Mesenchymal stem cell (in vitro differentiated cells and primary cell): ENCODE measurements at regions not wholly inside any gene's neighbourhood (a gene's known extent, or its start where the extent isn't known, plus 50 kb on each side); places are given as distances from the start of the nearest gene placed in this dataset.

Source experiments
- DNase-seq: peaks from one replicate; pipeline ENCODE4 v3.0.0-alpha.2; 2013
- H2AFZ ChIP-seq: one replicate; pipeline ENCODE4 v1.6.1; 2013; ENCODE audit warnings: low read depth, mild to moderate bottlenecking, control low read depth, inconsistent platforms, low read length, moderate library complexity
- H2AK5ac ChIP-seq: 2 replicates; pipeline ENCODE4 v1.6.1; 2013; ENCODE audit warnings: low read length, moderate library complexity, mild to moderate bottlenecking, inconsistent platforms; ENCODE audit not compliant: severe bottlenecking
- H2BK120ac ChIP-seq: one replicate; pipeline ENCODE4 v1.6.1; 2013; ENCODE audit warnings: low read depth, mild to moderate bottlenecking, inconsistent platforms, low read length, moderate library complexity
- H2BK12ac ChIP-seq, 2 experiments: one replicate each; pipeline ENCODE4 v1.6.1; 2013; ENCODE audit warnings: inconsistent platforms in 2 of 2, low read length in 2 of 2, mild to moderate bottlenecking in 2 of 2, moderate library complexity in 2 of 2, control low read depth in 1 of 2
- H2BK15ac ChIP-seq: one replicate; pipeline ENCODE4 v1.6.1; 2013; ENCODE audit warnings: mild to moderate bottlenecking, low read depth, inconsistent platforms; ENCODE audit not compliant: poor library complexity, severe bottlenecking
- H2BK5ac ChIP-seq: 2 replicates; pipeline ENCODE4 v1.6.1; 2013; ENCODE audit warnings: low read depth, mild to moderate bottlenecking, low read length, control low read depth, inconsistent platforms; ENCODE audit not compliant: poor library complexity, severe bottlenecking
- H3K14ac ChIP-seq, 2 experiments: one replicate each; pipeline ENCODE4 v1.6.1; 2013; ENCODE audit warnings: inconsistent platforms in 2 of 2, low read length in 2 of 2, control low read depth in 1 of 2, mild to moderate bottlenecking in 1 of 2, moderate library complexity in 1 of 2
- H3K18ac ChIP-seq, 2 experiments: one replicate each; pipeline ENCODE4 v1.6.1; 2013; ENCODE audit warnings: inconsistent platforms in 2 of 2, low read length in 2 of 2, control low read depth in 1 of 2, low read depth in 1 of 2, mild to moderate bottlenecking in 1 of 2
- H3K23ac ChIP-seq, 2 experiments: one replicate each; pipeline ENCODE4 v1.6.1; 2013; ENCODE audit warnings: inconsistent platforms in 2 of 2, low read length in 2 of 2, mild to moderate bottlenecking in 2 of 2, moderate library complexity in 2 of 2, control low read depth in 1 of 2
- H3K27ac ChIP-seq: 2 replicates; pipeline ENCODE4 v1.5.1; 2013; ENCODE audit warnings: mild to moderate bottlenecking, moderate library complexity, low read length, control low read depth, inconsistent platforms; ENCODE audit not compliant: poor library complexity, severe bottlenecking
- H3K27me3 ChIP-seq, 2 experiments: 2 replicates each; pipeline versions ENCODE4 v1.6.1 to v1.7.0; 2013; ENCODE audit warnings: low read length in 2 of 2, mild to moderate bottlenecking in 2 of 2, moderate library complexity in 2 of 2, control low read depth in 1 of 2, inconsistent platforms in 1 of 2; ENCODE audit not compliant: control insufficient read depth in 1 of 2, insufficient read depth in 1 of 2
- H3K36me3 ChIP-seq, 2 experiments: 2 replicates each; pipeline versions ENCODE4 v1.6.1 to v1.7.0; 2013; ENCODE audit warnings: low read length in 2 of 2, control low read depth in 1 of 2, inconsistent platforms in 1 of 2, low read depth in 1 of 2, mild to moderate bottlenecking in 1 of 2; ENCODE audit not compliant: insufficient read depth in 2 of 2, control insufficient read depth in 1 of 2
- H3K4ac ChIP-seq, 2 experiments: one replicate each; pipeline ENCODE4 v1.6.1; 2013; ENCODE audit warnings: inconsistent platforms in 2 of 2, low read length in 2 of 2, mild to moderate bottlenecking in 2 of 2, moderate library complexity in 2 of 2, control low read depth in 1 of 2, low read depth in 1 of 2
- H3K4me1 ChIP-seq: 2 replicates; pipeline ENCODE4 v1.6.1; 2013; ENCODE audit warnings: low read depth, low read length, control low read depth; ENCODE audit not compliant: control insufficient read depth, insufficient read depth
- H3K4me2 ChIP-seq: 2 replicates; pipeline ENCODE4 v1.6.1; 2013; ENCODE audit warnings: low read length, mild to moderate bottlenecking, inconsistent platforms; ENCODE audit not compliant: poor library complexity, severe bottlenecking
- H3K4me3 ChIP-seq, 2 experiments: 2 replicates each; pipeline versions ENCODE4 v1.5.1 to v1.7.0; 2013; ENCODE audit warnings: low read length in 2 of 2, mild to moderate bottlenecking in 2 of 2, control low read depth in 1 of 2, low read depth in 1 of 2; ENCODE audit not compliant: insufficient read depth in 1 of 2
- H3K79me1 ChIP-seq: replicated peaks from 2 replicates; pipeline ENCODE4 v1.6.1; 2013; ENCODE audit warnings: mild to moderate bottlenecking, control low read depth, low read length, inconsistent platforms; ENCODE audit not compliant: poor library complexity, severe bottlenecking
- H3K9ac ChIP-seq: 2 replicates; pipeline ENCODE4 v1.7.0; 2013; ENCODE audit warnings: mild to moderate bottlenecking, low read length, moderate library complexity
- H3K9me3 ChIP-seq: 2 replicates; pipeline ENCODE4 v1.7.0; 2013; ENCODE audit warnings: mild to moderate bottlenecking, low read length; ENCODE audit not compliant: control insufficient read depth
- H4K8ac ChIP-seq: one replicate; pipeline ENCODE4 v1.6.1; 2013; ENCODE audit warnings: inconsistent platforms, mild to moderate bottlenecking, low read length, moderate library complexity
- H4K91ac ChIP-seq: one replicate; pipeline ENCODE4 v1.6.1; 2013; ENCODE audit warnings: mild to moderate bottlenecking, low read length, inconsistent platforms
- WGBS: methylation state at CpG from one replicate; pipeline ENCODE4 v1.1.7; 2013; ENCODE audit warnings: mixed read lengths; 5-methylcytosine and 5-hydroxymethylcytosine counted together

GRCh38 chr9:71213633-71214032, 92.2 kb upstream of the TRPM3 start:
- Histone ChIP-seq H3K4me1 (no peaks in the 10 kb centered on the region), H3K23ac (no peak overlapping the region), H3K36me3 (no peaks in the 10 kb centered on the region), H3K4me2 (no peak overlapping the region), H3K4me3 (no peak overlapping the region), H3K27ac (no peak overlapping the region), H2BK15ac (no peak overlapping the region), H3K4ac (no peak overlapping the region), H2BK12ac (no peak overlapping the region), H3K18ac (no peak overlapping the region), H2BK5ac (no peak overlapping the region), H4K8ac (no peak overlapping the region), H3K14ac (no peak overlapping the region), H3K79me1 (no peaks in the 10 kb centered on the region), H3K9ac (no peak overlapping the region), H2AK5ac (no peak overlapping the region), H4K91ac (no peak overlapping the region), H3K27me3 (no peaks in the 10 kb centered on the region), H2BK120ac (no peak overlapping the region), H3K9me3 (peaks cover 44% of the 10 kb centered on the region), H2AFZ (no peak overlapping the region)
- no peak for DNase-seq

- Histone ChIP-seq H4K8ac (no peak overlapping the region), H2AK5ac (no peak overlapping the region), H3K4me3 (no peak overlapping the region), H4K91ac (no peak overlapping the region), H3K9ac (no peak overlapping the region), H2BK120ac (no peak overlapping the region), H3K36me3 (no peaks in the 10 kb centered on the region), H2AFZ (no peak overlapping the region), H3K27me3 (no peaks in the 10 kb centered on the region), H3K4me1 (no peaks in the 10 kb centered on the region), H2BK12ac (no peak overlapping the region), H3K27ac (no peak overlapping the region), H3K4me2 (no peak overlapping the region), H3K79me1 (no peaks in the 10 kb centered on the region), H3K23ac (no peak overlapping the region), H2BK5ac (no peak overlapping the region), H3K4ac (no peak overlapping the region), H3K18ac (no peak overlapping the region), H2BK15ac (no peak overlapping the region), H3K14ac (no peak overlapping the region), H3K9me3 (peaks cover 40% of the 10 kb centered on the region)
- 31% methylated on average over 2 of the region's 2 CpGs for WGBS
- DNase-seq, result no peak
Measured at GRCh38 chr9:71210326-71210725, 88.9 kb upstream of the TRPM3 start.

- Histone ChIP-seq H3K4me3 (no peak overlapping the region), H3K36me3 (no peaks in the 10 kb centered on the region), H4K91ac (no peak overlapping the region), H2AFZ (no peak overlapping the region), H3K23ac (no peak overlapping the region), H3K14ac (no peak overlapping the region), H3K4me2 (no peak overlapping the region), H3K18ac (no peak overlapping the region), H4K8ac (no peak overlapping the region), H3K9me3 (peaks cover 36% of the 10 kb centered on the region), H2BK12ac (no peak overlapping the region), H3K27ac (no peak overlapping the region), H2BK15ac (no peak overlapping the region), H3K4me1 (no peaks in the 10 kb centered on the region), H2AK5ac (no peak overlapping the region), H3K4ac (no peak overlapping the region), H3K9ac (no peak overlapping the region), H2BK5ac (no peak overlapping the region), H2BK120ac (no peak overlapping the region), H3K79me1 (no peaks in the 10 kb centered on the region), H3K27me3 (no peaks in the 10 kb centered on the region)
- DNase-seq, result no peak
- WGBS, result 71% methylated on average over 6 of the region's 7 CpGs
Measured at GRCh38 chr9:71209890-71210289, 88.5 kb upstream of the TRPM3 start.

- no peak overlapping the region for H3K14ac ChIP-seq
- H2AK5ac ChIP-seq, result no peak overlapping the region
- H3K18ac ChIP-seq, result no peak overlapping the region
- H2BK5ac ChIP-seq, result no peak overlapping the region
- H3K9ac ChIP-seq, result no peak overlapping the region
- no peak overlapping the region for H2BK120ac ChIP-seq
- no peak for DNase-seq
- H2BK15ac ChIP-seq, result no peak overlapping the region
- H4K8ac ChIP-seq, result no peak overlapping the region
- H3K9me3 ChIP-seq, result no peaks in the 10 kb centered on the region
- H4K91ac ChIP-seq, result no peak overlapping the region
- H2BK12ac ChIP-seq, result no peak overlapping the region
- H3K4me1 ChIP-seq, result no peaks in the 10 kb centered on the region
- no peaks in the 10 kb centered on the region for H3K79me1 ChIP-seq
- no peak overlapping the region for H3K4me3 ChIP-seq
- no peak overlapping the region for H3K23ac ChIP-seq
- H3K27me3 ChIP-seq, result no peaks in the 10 kb centered on the region
- H2AFZ ChIP-seq, result no peak overlapping the region
- no peak overlapping the region for H3K4ac ChIP-seq
- no peaks in the 10 kb centered on the region for H3K36me3 ChIP-seq
- no peak overlapping the region for H3K4me2 ChIP-seq
- H3K27ac ChIP-seq, result no peak overlapping the region
Measured at GRCh38 chr9:71202931-71203330, 81.5 kb upstream of the TRPM3 start.
